Fibroblast of gingiva (primary cell): ENCODE measurements at regions not wholly inside any gene's neighbourhood (a gene's known extent, or its start where the extent isn't known, plus 50 kb on each side); places are given as distances from the start of the nearest gene placed in this dataset.

Experiments used
- DNase-seq: peaks from one replicate; pipeline ENCODE4 v3.0.0-alpha.2; 2011; ENCODE audit warnings: low read depth

- no peak for DNase-seq
These were observed 1581.5 kb downstream of the NCAM2 start for GRCh38 chr21:22579741-22580140.

GRCh38 chr21:22582026-22582425 lies 1583.8 kb downstream of the NCAM2 start:
- DNase-seq: no peak

- DNase-seq: no peak
These were observed 1586.1 kb downstream of the NCAM2 start for GRCh38 chr21:22584308-22584707.

- DNase-seq: no peak
These were observed 1587.3 kb downstream of the NCAM2 start for GRCh38 chr21:22585558-22585957.

- no peak for DNase-seq
These were observed 1599.5 kb downstream of the NCAM2 start for GRCh38 chr21:22597660-22598255.

GRCh38 chr21:22609802-22610201 lies 1611.6 kb downstream of the NCAM2 start:
- no peak for DNase-seq

- DNase-seq: no peak
These were observed 1629.7 kb downstream of the NCAM2 start for GRCh38 chr21:22627911-22628310.

GRCh38 chr21:22630953-22631465 lies 1632.8 kb downstream of the NCAM2 start:
- DNase-seq: no peak

GRCh38 chr21:22632176-22632575 lies 1634.0 kb downstream of the NCAM2 start:
- no peak for DNase-seq

GRCh38 chr21:22649246-22649645 lies 1651.0 kb downstream of the NCAM2 start:
- DNase-seq: no peak

- no peak for DNase-seq
These were observed 1652.0 kb downstream of the NCAM2 start for GRCh38 chr21:22650226-22650625.

GRCh38 chr21:22657781-22658180 lies 1659.6 kb downstream of the NCAM2 start:
- no peak for DNase-seq

GRCh38 chr21:22670148-22670547 lies 1671.9 kb downstream of the NCAM2 start:
- DNase-seq: no peak

- no peak for DNase-seq
These were observed 1681.0 kb downstream of the NCAM2 start for GRCh38 chr21:22679207-22679606.

- no peak for DNase-seq
These were observed 1693.4 kb downstream of the NCAM2 start for GRCh38 chr21:22691658-22692057.

GRCh38 chr21:22703521-22703920 lies 1705.3 kb downstream of the NCAM2 start:
- no peak for DNase-seq

- no peak for DNase-seq
These were observed 1712.5 kb downstream of the NCAM2 start for GRCh38 chr21:22710721-22711120.

- DNase-seq: no peak
These were observed 1713.4 kb downstream of the NCAM2 start for GRCh38 chr21:22711636-22712035.

GRCh38 chr21:22725436-22725835 lies 1727.2 kb downstream of the NCAM2 start:
- no peak for DNase-seq

- DNase-seq: no peak
These were observed 1729.9 kb downstream of the NCAM2 start for GRCh38 chr21:22728091-22728490.

GRCh38 chr21:22743085-22743484 lies 1744.9 kb downstream of the NCAM2 start:
- DNase-seq: no peak

GRCh38 chr21:22754746-22755145 lies 1756.5 kb downstream of the NCAM2 start:
- no peak for DNase-seq

- no peak for DNase-seq
These were observed 1760.3 kb downstream of the NCAM2 start for GRCh38 chr21:22758478-22758877.

- no peak for DNase-seq
These were observed 1764.3 kb downstream of the NCAM2 start for GRCh38 chr21:22762463-22762862.
